ENCODE measurements at regions not wholly inside any gene's neighbourhood (a gene's known extent, or its start where the extent isn't known, plus 50 kb on each side); places are given as distances from the start of the nearest gene placed in this dataset.
"Not testable (repeated sequence)": the region's sequence is repeated elsewhere in the genome, so short reads cannot be mapped to it uniquely, and the experiment has no call there.

- not testable (repeated sequence) for H3K4me1 ChIP-seq (ENCODE audit: control insufficient read depth, insufficient read depth, low read length, poor library complexity, severe bottlenecking); H3K9me3 ChIP-seq (ENCODE audit: control insufficient read depth, low read length); H3K4me3 ChIP-seq (ENCODE audit: extremely low read depth, insufficient read depth, low read length, poor library complexity, severe bottlenecking); H3K36me3 ChIP-seq (ENCODE audit: control insufficient read depth, insufficient read depth, low read length); H3K27ac ChIP-seq (ENCODE audit: low read depth, low read length, severe bottlenecking)
- WGBS, 2 experiments (ENCODE audit: insufficient coverage in 2 of 2): 82 to 100% methylated on average over 5 of the region's 8 CpGs
Measured at GRCh38 chr20:48033005-48033404, 247.7 kb upstream of the SULF2 start.

GRCh38 chr20:48031122-48031521 lies 245.8 kb upstream of the SULF2 start:
- H3K9me3 ChIP-seq (ENCODE audit: control insufficient read depth, low read length): no peaks in the 10 kb centered on the region
- H3K4me1 ChIP-seq (ENCODE audit: control insufficient read depth, insufficient read depth, low read length, poor library complexity, severe bottlenecking): no peaks in the 10 kb centered on the region
- WGBS, 2 experiments (ENCODE audit: insufficient coverage in 2 of 2): 88 to 90% methylated on average over 4 of the region's 4 CpGs
- no peak overlapping the region for H3K4me3 ChIP-seq (ENCODE audit: extremely low read depth, insufficient read depth, low read length, poor library complexity, severe bottlenecking)
- H3K36me3 ChIP-seq (ENCODE audit: control insufficient read depth, insufficient read depth, low read length): no peaks in the 10 kb centered on the region
- no peak overlapping the region for H3K27ac ChIP-seq (ENCODE audit: low read depth, low read length, severe bottlenecking)

- H3K36me3 ChIP-seq (ENCODE audit: control insufficient read depth, insufficient read depth, low read length): no peaks in the 10 kb centered on the region
- whole genome bisulfite sequencing, 2 experiments (ENCODE audit: insufficient coverage in 2 of 2): 66 to 87% methylated on average over 4 to 7 of the region's 9 CpGs
- no peaks in the 10 kb centered on the region for H3K4me1 ChIP-seq (ENCODE audit: control insufficient read depth, insufficient read depth, low read length, poor library complexity, severe bottlenecking)
- no peaks in the 10 kb centered on the region for H3K9me3 ChIP-seq (ENCODE audit: control insufficient read depth, low read length)
- no peak overlapping the region for H3K4me3 ChIP-seq (ENCODE audit: extremely low read depth, insufficient read depth, low read length, poor library complexity, severe bottlenecking)
- no peak overlapping the region for H3K27ac ChIP-seq (ENCODE audit: low read depth, low read length, severe bottlenecking)
Measured at GRCh38 chr20:48026981-48027592, 241.8 kb upstream of the SULF2 start.

GRCh38 chr20:48025661-48026060 lies 240.4 kb upstream of the SULF2 start:
- WGBS, 2 experiments (ENCODE audit: insufficient coverage in 2 of 2): 79 to 100% methylated on average over 2 of the region's 4 CpGs
- Histone ChIP-seq H3K4me3 (ENCODE audit: extremely low read depth, insufficient read depth, low read length, poor library complexity, severe bottlenecking) (no peak overlapping the region), H3K36me3 (ENCODE audit: control insufficient read depth, insufficient read depth, low read length) (no peaks in the 10 kb centered on the region), H3K9me3 (ENCODE audit: control insufficient read depth, low read length) (no peaks in the 10 kb centered on the region), H3K27ac (ENCODE audit: low read depth, low read length, severe bottlenecking) (no peak overlapping the region), H3K4me1 (ENCODE audit: control insufficient read depth, insufficient read depth, low read length, poor library complexity, severe bottlenecking) (no peaks in the 10 kb centered on the region)

- Histone ChIP-seq H3K36me3 (ENCODE audit: control insufficient read depth, insufficient read depth, low read length) (no peaks in the 10 kb centered on the region), H3K9me3 (ENCODE audit: control insufficient read depth, low read length) (no peaks in the 10 kb centered on the region), H3K27ac (ENCODE audit: low read depth, low read length, severe bottlenecking) (no peak overlapping the region), H3K4me1 (ENCODE audit: control insufficient read depth, insufficient read depth, low read length, poor library complexity, severe bottlenecking) (no peaks in the 10 kb centered on the region), H3K4me3 (ENCODE audit: extremely low read depth, insufficient read depth, low read length, poor library complexity, severe bottlenecking) (no peak overlapping the region)
- WGBS, 2 experiments (ENCODE audit: insufficient coverage in 2 of 2): 69 to 76% methylated on average over 11 to 12 of the region's 13 CpGs
Measured at GRCh38 chr20:48025051-48025515, 239.8 kb upstream of the SULF2 start.

GRCh38 chr20:48024539-48024938 lies 239.3 kb upstream of the SULF2 start:
- H3K36me3 ChIP-seq (ENCODE audit: control insufficient read depth, insufficient read depth, low read length): no peaks in the 10 kb centered on the region
- no peak overlapping the region for H3K27ac ChIP-seq (ENCODE audit: low read depth, low read length, severe bottlenecking)
- WGBS, 2 experiments (ENCODE audit: insufficient coverage in 2 of 2): 69 to 77% methylated on average over 2 to 3 of the region's 3 CpGs
- H3K4me1 ChIP-seq (ENCODE audit: control insufficient read depth, insufficient read depth, low read length, poor library complexity, severe bottlenecking): no peaks in the 10 kb centered on the region
- no peak overlapping the region for H3K4me3 ChIP-seq (ENCODE audit: extremely low read depth, insufficient read depth, low read length, poor library complexity, severe bottlenecking)
- no peaks in the 10 kb centered on the region for H3K9me3 ChIP-seq (ENCODE audit: control insufficient read depth, low read length)

- not testable (repeated sequence) for H3K27ac ChIP-seq (ENCODE audit: low read depth, low read length, severe bottlenecking); H3K4me3 ChIP-seq (ENCODE audit: extremely low read depth, insufficient read depth, low read length, poor library complexity, severe bottlenecking); H3K4me1 ChIP-seq (ENCODE audit: control insufficient read depth, insufficient read depth, low read length, poor library complexity, severe bottlenecking); H3K36me3 ChIP-seq (ENCODE audit: control insufficient read depth, insufficient read depth, low read length); H3K9me3 ChIP-seq (ENCODE audit: control insufficient read depth, low read length)
- 83 to 100% methylated on average over 5 to 6 of the region's 6 CpGs for WGBS, 2 experiments (ENCODE audit: insufficient coverage in 2 of 2)
Measured at GRCh38 chr20:48020696-48021095, 235.4 kb upstream of the SULF2 start.

GRCh38 chr20:48019940-48020339 lies 234.7 kb upstream of the SULF2 start:
- H3K27ac ChIP-seq (ENCODE audit: low read depth, low read length, severe bottlenecking): no peak overlapping the region
- H3K4me3 ChIP-seq (ENCODE audit: extremely low read depth, insufficient read depth, low read length, poor library complexity, severe bottlenecking): no peak overlapping the region
- H3K36me3 ChIP-seq (ENCODE audit: control insufficient read depth, insufficient read depth, low read length): no peaks in the 10 kb centered on the region
- WGBS, 2 experiments (ENCODE audit: insufficient coverage in 2 of 2): 89 to 94% methylated on average over 5 to 6 of the region's 6 CpGs
- H3K4me1 ChIP-seq (ENCODE audit: control insufficient read depth, insufficient read depth, low read length, poor library complexity, severe bottlenecking): peaks cover 4% of the 10 kb centered on the region
- H3K9me3 ChIP-seq (ENCODE audit: control insufficient read depth, low read length): peaks cover 5% of the 10 kb centered on the region

GRCh38 chr20:48019496-48019895 lies 234.2 kb upstream of the SULF2 start:
- no peaks in the 10 kb centered on the region for H3K36me3 ChIP-seq (ENCODE audit: control insufficient read depth, insufficient read depth, low read length)
- peaks cover 5% of the 10 kb centered on the region for H3K9me3 ChIP-seq (ENCODE audit: control insufficient read depth, low read length)
- no peak overlapping the region for H3K4me3 ChIP-seq (ENCODE audit: extremely low read depth, insufficient read depth, low read length, poor library complexity, severe bottlenecking)
- WGBS, 2 experiments (ENCODE audit: insufficient coverage in 2 of 2): 92 to 100% methylated on average over 3 of the region's 4 CpGs
- H3K4me1 ChIP-seq (ENCODE audit: control insufficient read depth, insufficient read depth, low read length, poor library complexity, severe bottlenecking): peaks cover 4% of the 10 kb centered on the region
- no peak overlapping the region for H3K27ac ChIP-seq (ENCODE audit: low read depth, low read length, severe bottlenecking)

GRCh38 chr20:48018851-48019250 lies 233.6 kb upstream of the SULF2 start:
- not testable (repeated sequence) for H3K4me1 ChIP-seq (ENCODE audit: control insufficient read depth, insufficient read depth, low read length, poor library complexity, severe bottlenecking); H3K36me3 ChIP-seq (ENCODE audit: control insufficient read depth, insufficient read depth, low read length)
- WGBS, 2 experiments (ENCODE audit: insufficient coverage in 2 of 2): 60 to 88% methylated on average over 1 to 5 of the region's 6 CpGs

GRCh38 chr20:48017992-48018391 lies 232.7 kb upstream of the SULF2 start:
- H3K27ac ChIP-seq (ENCODE audit: low read depth, low read length, severe bottlenecking): no peak overlapping the region
- H3K4me3 ChIP-seq (ENCODE audit: extremely low read depth, insufficient read depth, low read length, poor library complexity, severe bottlenecking): no peak overlapping the region
- H3K4me1 ChIP-seq (ENCODE audit: control insufficient read depth, insufficient read depth, low read length, poor library complexity, severe bottlenecking): peaks cover 4% of the 10 kb centered on the region
- no peaks in the 10 kb centered on the region for H3K36me3 ChIP-seq (ENCODE audit: control insufficient read depth, insufficient read depth, low read length)
- 87 to 88% methylated on average over 4 of the region's 4 CpGs for WGBS, 2 experiments (ENCODE audit: insufficient coverage in 2 of 2)
- H3K9me3 ChIP-seq (ENCODE audit: control insufficient read depth, low read length): peaks cover 5% of the 10 kb centered on the region

More at GRCh38 chr20:48018851-48019250, 233.6 kb upstream of the SULF2 start:
- H3K27ac ChIP-seq (ENCODE audit: low read depth, low read length, severe bottlenecking); H3K9me3 ChIP-seq (ENCODE audit: control insufficient read depth, low read length); H3K4me3 ChIP-seq (ENCODE audit: extremely low read depth, insufficient read depth, low read length, poor library complexity, severe bottlenecking): not testable (repeated sequence)
